GM12878 (cell line): ENCODE measurements at regions not wholly inside any gene's neighbourhood (a gene's known extent, or its start where the extent isn't known, plus 50 kb on each side); places are given as distances from the start of the nearest gene placed in this dataset. TPM values are rescaled to one million over a fixed set of nuclear protein-coding genes. Genes with fewer than 3 reads are reported as not detected.

ENCODE experiments used
- small RNA-seq: library from RNA; depleted of rRNA; stranded (forward); fragments of <200 nt; gene quantifications from one replicate; pipeline ENCODE3, GENCODE V24; 2014

Small RNAs in the stretch of these regions (small RNA-seq; reads per million reads assigned to genes)
- gene RN7SL435P: not detected
